ENCODE measurements at regions not wholly inside any gene's neighbourhood (a gene's known extent, or its start where the extent isn't known, plus 50 kb on each side); places are given as distances from the start of the nearest gene placed in this dataset.

DNA sequence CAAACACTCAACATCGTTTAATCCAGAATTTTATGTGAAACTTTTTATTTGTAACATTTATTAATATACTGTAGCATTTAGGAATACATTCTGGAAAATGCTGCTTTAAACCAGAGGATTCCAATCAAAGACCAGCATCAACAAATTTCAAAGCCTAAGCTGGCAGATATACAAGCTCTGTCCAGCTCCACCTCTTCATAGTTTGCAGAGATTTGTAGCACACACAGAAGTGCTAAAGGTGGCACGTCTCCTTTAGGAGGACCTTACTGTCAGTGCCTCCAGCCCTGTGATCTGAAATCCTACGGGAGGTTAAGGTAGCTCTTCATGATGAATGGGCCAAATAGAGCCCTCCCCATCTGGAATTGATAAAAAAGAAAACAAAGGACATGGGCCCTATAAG, 329.7 kb upstream of the NECTIN3 start:
- Histone ChIP-seq H3K9me3 (no peaks in the 10 kb centered on the region), H3K4me1 (replicated peaks) (no peaks in the 10 kb centered on the region), H3K27ac (no peak overlapping the region), H3K4me3 (no peak overlapping the region), H3K36me3 (no peaks in the 10 kb centered on the region), H3K27me3 (replicated peaks; ENCODE audit: insufficient read depth) (no peaks in the 10 kb centered on the region)
- WGBS, result 68% methylated on average over 3 of the region's 3 CpGs
- no peak for DNase-seq (ENCODE audit: low spot score)
- TF ChIP-seq POLR2AphosphoS5 (IDR thresholded peaks at IDR 0.05) (no peak), CTCF (IDR thresholded peaks at IDR 0.05) (no peak), POLR2A (IDR thresholded peaks at IDR 0.05) (no peak)
- intact Hi-C loops (cut with DNase I), result no loop called here

GRCh38 chr3:110743202-110743601, 328.4 kb upstream of the NECTIN3 start:
- Histone ChIP-seq H3K27me3 (replicated peaks; ENCODE audit: insufficient read depth) (no peaks in the 10 kb centered on the region), H3K4me3 (no peak overlapping the region), H3K36me3 (no peaks in the 10 kb centered on the region), H3K27ac (no peak overlapping the region), H3K4me1 (replicated peaks) (no peaks in the 10 kb centered on the region), H3K9me3 (no peaks in the 10 kb centered on the region)
- DNase-seq (ENCODE audit: low spot score), result no peak
- no peak for TF ChIP-seq CTCF (IDR thresholded peaks at IDR 0.05)
- intact Hi-C loops (cut with DNase I), result no loop called here
- 28% methylated on average over 1 of the region's 1 CpG for WGBS

GRCh38 chr3:110743984-110744383, 327.6 kb upstream of the NECTIN3 start:
- Histone ChIP-seq H3K4me3 (no peak overlapping the region), H3K27me3 (replicated peaks; ENCODE audit: insufficient read depth) (no peaks in the 10 kb centered on the region), H3K27ac (no peak overlapping the region), H3K4me1 (replicated peaks) (no peaks in the 10 kb centered on the region), H3K36me3 (no peaks in the 10 kb centered on the region), H3K9me3 (no peaks in the 10 kb centered on the region)
- no peak for TF ChIP-seq CTCF (IDR thresholded peaks at IDR 0.05)
- no peak for TF ChIP-seq POLR2AphosphoS5 (IDR thresholded peaks at IDR 0.05)
- TF ChIP-seq POLR2A (IDR thresholded peaks at IDR 0.05), result no peak
- intact Hi-C loops (cut with DNase I), result no loop called here
- DNase-seq (ENCODE audit: low spot score), result no peak

- no peaks in the 10 kb centered on the region for H3K36me3 ChIP-seq
- H3K27me3 ChIP-seq (replicated peaks; ENCODE audit: insufficient read depth), result no peaks in the 10 kb centered on the region
- no peak overlapping the region for H3K27ac ChIP-seq
- no peak for TF ChIP-seq CTCF (IDR thresholded peaks at IDR 0.05)
- no peak for TF ChIP-seq POLR2AphosphoS5 (IDR thresholded peaks at IDR 0.05)
- no peak for DNase-seq (ENCODE audit: low spot score)
- 72% methylated on average over 2 of the region's 2 CpGs for WGBS
- H3K4me3 ChIP-seq, result no peak overlapping the region
- H3K4me1 ChIP-seq (replicated peaks), result no peaks in the 10 kb centered on the region
- no peaks in the 10 kb centered on the region for H3K9me3 ChIP-seq
- intact Hi-C loops (cut with DNase I), result no loop called here
Measured at GRCh38 chr3:110744723-110745122, 326.9 kb upstream of the NECTIN3 start.

DNA sequence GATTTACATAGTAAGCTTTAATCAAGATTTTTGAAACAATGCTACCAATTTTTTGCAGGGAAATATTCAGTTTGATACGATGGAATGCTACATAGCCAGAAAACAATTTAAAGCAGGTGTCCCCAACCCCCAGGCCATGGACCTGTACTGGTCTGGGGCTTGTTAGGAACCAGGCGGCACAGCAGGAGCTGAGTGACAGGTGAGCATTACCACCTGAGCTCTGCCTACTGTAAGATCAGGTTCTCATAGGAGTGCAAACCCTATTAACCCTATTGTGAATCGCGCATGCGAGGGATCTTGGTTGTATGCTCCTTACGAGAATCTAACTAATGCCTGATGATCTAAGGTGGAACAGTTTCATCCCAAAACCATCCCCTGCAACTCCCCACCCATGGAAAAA, 322.6 kb upstream of the NECTIN3 start:
- no peak for DNase-seq (ENCODE audit: low spot score)
- H3K27ac ChIP-seq, result no peak overlapping the region
- no peaks in the 10 kb centered on the region for H3K4me1 ChIP-seq (replicated peaks)
- TF ChIP-seq POLR2A (IDR thresholded peaks at IDR 0.05), result no peak
- no peak for TF ChIP-seq CTCF (IDR thresholded peaks at IDR 0.05)
- no peak for TF ChIP-seq POLR2AphosphoS5 (IDR thresholded peaks at IDR 0.05)
- no peaks in the 10 kb centered on the region for H3K36me3 ChIP-seq
- 87% methylated on average over 6 of the region's 6 CpGs for WGBS
- intact Hi-C loops (cut with DNase I), result no loop called here
- no peaks in the 10 kb centered on the region for H3K27me3 ChIP-seq (replicated peaks; ENCODE audit: insufficient read depth)
- H3K9me3 ChIP-seq, result no peaks in the 10 kb centered on the region
- no peak overlapping the region for H3K4me3 ChIP-seq

Measured in prostate gland (tissue), 2 donors.